SK-N-MC (cell line): ENCODE measurements at regions not wholly inside any gene's neighbourhood (a gene's known extent, or its start where the extent isn't known, plus 50 kb on each side); places are given as distances from the start of the nearest gene placed in this dataset.

Experiments
- EZH2 ChIP-seq: fragments of 200-600 bp; sonication (generic); IDR thresholded peaks from one replicate; pipeline ENCODE4 v1.6.1; 2017; ENCODE audit warnings: antibody characterized with exemption
- POLR2AphosphoS5 ChIP-seq: IDR thresholded peaks from 2 replicates; pipeline ENCODE4 v1.6.1; 2012; ENCODE audit warnings: mild to moderate bottlenecking, low read depth, low read length, borderline replicate concordance

DNA sequence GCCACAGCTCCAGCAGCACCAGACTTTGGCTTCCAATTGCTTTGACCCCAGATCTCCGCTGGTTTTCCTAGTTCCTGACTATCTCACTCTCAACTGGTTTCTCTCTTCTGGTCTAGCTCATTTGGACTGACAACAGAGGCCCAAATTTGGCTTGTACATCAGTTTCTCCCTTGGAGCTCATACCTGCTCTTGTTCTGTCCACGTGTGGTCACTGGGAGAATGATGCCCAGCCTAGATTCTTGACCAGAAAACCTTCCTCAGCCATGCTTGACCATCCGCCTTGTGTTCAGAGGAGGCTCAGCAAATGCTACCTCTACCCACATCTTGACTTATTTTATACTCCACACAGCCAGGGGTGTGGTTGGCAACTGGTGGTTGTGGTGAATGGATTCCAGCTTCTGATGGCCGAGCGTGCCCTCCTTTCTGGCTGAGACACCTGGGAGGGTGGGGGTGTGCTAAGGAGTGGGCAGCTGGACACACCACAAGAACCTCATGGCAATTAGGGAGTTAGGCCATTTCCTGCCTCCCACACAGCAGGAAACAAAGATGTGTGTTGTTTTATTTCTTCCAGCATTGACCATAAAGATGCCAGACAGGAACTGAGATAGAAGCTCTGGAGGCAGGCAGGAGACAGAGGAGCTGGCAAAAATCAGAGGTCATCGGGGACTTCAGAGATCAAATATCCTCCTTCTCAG, 93.8 kb upstream of the FAM20A start:
- TF ChIP-seq EZH2 (no peak), POLR2AphosphoS5 (no peak)
